GM18502 (cell line): ENCODE measurements at regions not wholly inside any gene's neighbourhood (a gene's known extent, or its start where the extent isn't known, plus 50 kb on each side); places are given as distances from the start of the nearest gene placed in this dataset.
"Not testable (repeated sequence)": the region's sequence is repeated elsewhere in the genome, so short reads cannot be mapped to it uniquely, and the experiment has no call there.

Source experiments
- ATAC-seq: cut with Tn5 transposase; IDR thresholded peaks from one replicate; pipeline ENCODE4 v1.9.1; 2021; ENCODE audit warnings: mild to moderate bottlenecking; ENCODE audit not compliant: unreplicated experiment, poor library complexity

DNA sequence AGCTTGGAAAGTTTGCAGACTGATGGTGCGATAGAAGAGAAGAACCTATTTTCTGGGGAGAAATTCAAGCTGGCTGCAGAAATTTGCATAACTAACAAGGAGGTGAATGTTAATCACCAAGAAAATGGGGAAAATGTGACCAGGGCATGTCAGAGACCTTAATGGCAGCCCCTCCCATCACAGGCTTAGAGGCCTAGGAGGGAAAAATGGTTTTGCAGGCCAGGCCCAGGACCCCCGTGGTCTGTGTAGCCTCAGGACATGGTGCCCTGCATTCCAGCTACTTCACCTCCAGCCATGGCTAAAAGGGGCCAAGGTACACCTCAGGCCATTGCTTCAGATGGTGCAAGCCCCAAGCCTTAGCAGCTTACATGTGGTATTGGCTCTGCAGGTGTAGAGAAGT lies 207.1 kb upstream of the CXorf66 start:
- ATAC-seq, result no peak

DNA sequence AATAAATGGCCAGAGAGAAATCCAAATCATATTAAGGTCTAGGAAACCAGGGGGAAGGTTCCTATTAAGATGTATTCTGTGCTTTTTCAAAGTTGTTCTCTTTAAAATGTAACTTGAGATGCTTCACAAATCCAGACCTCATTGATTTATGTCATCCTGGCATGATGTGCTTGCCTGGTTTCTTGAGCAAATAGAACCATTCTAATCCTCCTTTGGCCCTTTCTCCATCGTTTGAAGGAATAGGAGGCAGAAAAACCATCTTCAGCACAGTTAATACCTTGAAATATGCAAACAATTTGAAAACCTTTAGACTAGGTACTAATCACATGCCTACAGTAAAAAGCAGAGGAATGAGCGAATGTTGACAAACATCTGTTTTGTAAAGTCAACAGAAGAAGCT lies 202.2 kb upstream of the CXorf66 start:
- ATAC-seq, result no peak

DNA sequence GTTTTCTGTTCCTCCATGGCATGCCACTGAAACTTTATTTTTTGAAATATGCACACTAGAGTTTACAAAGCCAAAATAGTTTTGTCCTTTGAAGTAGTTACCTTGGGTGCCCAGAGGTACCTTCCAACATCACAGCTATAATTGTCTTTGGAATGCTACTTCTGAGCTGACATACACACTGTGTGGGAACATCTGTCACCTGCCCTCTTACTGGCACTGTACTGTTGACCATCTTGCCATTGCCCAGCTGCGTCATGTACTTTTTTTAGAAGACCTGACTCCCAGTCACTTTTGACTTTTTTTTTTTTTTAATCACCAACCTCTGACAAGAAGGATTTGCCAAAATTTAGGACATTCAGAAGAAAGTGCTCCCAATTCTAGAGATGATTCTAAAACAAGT lies 200.5 kb upstream of the CXorf66 start:
- ATAC-seq, result no peak

DNA sequence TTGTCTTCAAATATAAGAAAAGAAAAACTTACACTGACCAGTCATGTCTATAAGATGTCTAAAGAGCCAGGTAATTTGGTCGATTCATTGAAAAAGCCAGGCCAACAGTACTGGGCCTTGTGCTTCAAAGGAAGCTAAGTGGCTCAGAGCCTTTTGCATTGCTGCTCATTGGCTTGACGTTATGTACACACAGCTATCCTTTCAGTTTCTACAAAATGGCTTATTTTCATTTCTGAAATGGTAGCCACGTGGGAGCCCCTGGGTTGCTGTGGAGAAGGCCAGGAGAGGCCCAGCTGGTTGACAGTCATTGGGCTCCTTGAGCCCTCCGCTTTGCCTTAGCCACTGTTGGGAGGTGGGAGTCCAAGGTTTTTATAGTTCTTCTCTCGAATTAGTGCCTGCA lies 199.1 kb upstream of the CXorf66 start:
- no peak for ATAC-seq

DNA sequence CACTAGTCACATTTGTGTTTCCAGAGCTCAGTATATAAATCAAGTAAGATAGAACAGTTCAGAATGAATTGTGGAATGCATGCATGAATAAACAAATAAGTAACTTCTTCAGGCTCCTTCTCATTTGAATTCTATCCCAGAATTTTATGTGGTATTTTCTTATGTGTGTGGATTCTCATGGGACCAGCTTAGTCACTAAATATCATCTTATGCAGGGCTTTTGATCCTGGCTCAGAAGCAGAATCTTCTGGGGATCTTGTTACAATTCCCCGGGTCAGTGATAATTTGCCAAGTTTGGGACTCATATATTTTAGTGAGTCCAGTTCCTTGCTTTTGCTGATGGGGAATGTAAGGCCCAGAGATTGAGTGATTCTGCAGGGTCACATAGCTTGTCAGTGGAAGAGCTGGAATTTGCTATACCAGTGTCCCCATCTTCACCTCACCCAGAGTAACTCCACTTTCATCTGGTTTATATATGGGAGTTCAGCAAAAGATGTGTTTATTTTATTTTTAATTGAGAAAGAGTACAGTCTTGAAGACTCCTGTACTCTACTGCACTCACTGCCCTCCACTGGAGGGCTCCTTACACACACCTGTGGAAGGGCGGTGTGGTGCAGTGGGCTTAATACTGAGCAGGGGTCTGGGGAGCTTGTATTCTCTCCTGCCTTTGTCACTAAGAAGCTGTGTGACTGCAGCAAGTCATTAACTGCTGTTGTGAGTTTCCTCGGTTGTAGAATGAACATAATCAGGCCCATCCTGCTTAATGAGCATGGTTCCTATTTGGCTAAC lies 198.2 kb upstream of the CXorf66 start:
- ATAC-seq, result no peak

DNA sequence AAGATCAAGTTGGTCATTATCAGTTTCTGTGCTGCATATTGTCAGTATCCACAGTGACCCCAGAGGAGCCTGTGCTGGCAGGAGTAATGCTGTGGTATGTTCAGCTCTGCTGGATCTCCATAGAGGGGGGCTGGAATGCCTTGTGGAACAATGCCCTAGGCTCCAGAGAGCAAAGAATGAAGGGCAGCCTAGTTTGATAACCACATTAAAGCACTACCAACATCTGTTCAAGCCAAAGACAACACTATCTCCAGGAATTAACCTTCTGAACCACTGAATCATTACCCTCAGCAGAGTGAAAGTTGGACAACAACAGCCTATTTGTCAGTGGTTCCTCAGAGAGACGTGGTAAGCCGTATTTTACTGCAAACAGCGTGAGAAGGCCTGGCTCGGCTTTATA lies 192.3 kb upstream of the CXorf66 start:
- no peak for ATAC-seq

DNA sequence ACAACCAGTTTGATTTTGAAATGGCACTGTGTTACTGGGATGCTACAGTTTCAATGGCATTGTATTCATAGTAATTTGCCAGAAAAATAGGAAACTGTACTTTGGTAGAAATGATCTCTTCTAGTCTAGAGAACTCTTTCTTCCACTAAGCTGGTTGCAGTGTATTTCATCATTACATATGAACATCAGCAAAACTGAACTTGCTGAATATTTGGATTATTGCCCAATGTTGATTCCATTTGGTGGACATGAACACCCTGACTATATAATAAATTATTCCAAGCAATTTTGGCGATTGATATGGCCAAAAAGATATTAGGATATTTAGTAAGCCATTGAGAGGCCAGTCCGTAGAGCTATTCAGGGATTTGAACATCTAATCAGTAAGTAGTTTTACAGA lies 191.8 kb upstream of the CXorf66 start:
- no peak for ATAC-seq

DNA sequence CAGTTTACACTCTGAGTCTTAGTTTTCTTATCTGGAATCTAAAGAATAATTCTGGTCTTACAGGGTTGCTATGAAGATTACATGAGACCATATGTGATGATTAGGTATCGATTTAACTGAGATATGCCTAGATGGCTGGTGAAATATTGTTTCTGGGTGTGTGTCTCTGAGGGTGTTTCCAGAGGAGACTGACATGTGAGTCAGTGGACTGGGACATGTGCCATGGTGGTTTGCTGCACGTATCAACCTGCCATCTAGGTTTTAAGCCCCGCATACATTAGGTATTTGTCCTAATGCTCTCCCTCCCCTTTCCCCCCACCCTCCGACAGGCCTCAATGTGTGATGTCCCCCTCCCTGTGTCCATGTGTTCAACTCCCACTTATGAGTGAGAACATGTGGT lies 186.0 kb upstream of the CXorf66 start:
- ATAC-seq, result no peak

DNA sequence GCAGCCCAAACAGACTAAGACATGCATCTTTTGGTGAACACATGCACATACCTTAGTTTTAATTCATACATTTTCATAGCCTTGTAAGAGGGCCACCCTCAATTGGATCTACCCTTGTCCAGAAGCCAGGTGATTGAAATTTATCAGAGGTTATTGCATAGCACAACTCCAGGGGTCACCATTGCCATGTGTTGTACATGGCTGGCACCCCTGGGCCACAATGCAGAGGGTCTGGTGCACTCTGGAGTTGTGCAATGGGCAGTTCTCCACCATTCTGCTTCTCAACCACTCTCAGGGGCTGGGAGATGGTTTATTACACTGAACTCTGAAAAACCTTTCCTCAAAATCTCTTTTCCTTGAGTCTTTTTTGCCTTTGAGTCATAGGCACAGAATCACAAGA lies 184.4 kb upstream of the CXorf66 start:
- ATAC-seq, result no peak

DNA sequence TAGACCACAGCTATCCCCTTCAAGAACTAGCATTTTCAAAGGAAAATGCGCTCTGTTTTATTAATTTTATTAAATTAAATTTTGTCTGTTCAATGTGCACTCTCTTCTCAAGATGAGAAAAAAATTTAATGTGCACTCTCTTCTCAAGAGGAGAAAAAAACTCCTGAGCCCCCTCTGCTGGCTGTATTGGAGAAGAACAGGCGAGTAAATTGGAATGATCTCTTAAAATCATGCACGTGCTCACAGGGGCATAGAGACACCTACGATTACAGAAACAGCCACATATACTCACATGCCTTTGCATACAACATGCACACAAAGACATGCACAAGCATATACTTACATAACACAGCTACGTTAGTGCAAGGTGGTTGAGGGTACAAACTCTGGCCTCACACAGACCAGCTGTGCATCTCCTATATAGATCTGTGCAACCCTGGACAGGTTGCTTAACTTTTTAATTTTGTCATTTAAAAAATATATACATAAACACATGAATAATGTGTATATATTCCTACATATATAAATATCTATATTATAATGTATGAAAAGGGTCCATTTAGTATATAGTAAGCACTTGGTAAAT lies 176.2 kb upstream of the CXorf66 start:
- ATAC-seq, result peak; percentile 77

DNA sequence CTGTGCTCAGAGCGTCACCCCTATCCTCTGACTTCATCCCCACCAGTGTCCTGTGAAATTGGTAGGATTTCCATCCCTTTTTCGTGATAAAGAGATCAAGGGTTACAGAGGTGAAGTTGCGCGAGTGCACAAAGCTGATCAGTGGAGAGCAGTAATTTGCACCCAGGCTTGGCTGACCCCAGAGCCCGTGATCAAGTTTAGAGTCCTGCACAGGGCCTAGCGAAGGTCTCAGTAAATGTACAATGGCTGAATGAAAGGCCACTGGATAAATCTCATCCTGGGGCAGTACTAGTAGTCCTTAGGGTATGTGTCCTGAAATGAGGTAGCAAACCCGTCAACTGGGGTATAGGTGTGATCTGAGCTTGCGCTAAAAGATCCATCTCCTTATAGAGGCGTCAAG lies 173.2 kb upstream of the CXorf66 start:
- ATAC-seq, result not testable (repeated sequence)

DNA sequence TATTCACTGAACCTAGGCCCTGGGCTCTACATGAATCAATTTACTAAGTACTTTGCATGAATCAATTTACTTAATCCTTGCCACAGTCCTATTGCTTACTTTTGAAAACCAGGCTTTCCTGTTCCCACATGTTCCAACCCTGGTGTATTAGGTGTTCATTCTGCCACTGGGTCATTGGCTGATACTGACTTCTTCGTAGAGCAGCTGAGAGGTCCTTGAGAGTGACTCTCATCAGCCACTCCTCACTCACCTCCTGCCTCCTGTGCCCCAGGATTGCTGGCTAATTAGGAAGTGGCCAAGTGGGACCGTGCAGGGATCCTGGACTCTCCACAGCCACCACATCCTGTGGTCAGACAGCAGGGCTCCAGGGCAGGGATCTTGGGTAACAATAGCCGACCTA lies 172.7 kb upstream of the CXorf66 start:
- ATAC-seq, result not testable (repeated sequence)

DNA sequence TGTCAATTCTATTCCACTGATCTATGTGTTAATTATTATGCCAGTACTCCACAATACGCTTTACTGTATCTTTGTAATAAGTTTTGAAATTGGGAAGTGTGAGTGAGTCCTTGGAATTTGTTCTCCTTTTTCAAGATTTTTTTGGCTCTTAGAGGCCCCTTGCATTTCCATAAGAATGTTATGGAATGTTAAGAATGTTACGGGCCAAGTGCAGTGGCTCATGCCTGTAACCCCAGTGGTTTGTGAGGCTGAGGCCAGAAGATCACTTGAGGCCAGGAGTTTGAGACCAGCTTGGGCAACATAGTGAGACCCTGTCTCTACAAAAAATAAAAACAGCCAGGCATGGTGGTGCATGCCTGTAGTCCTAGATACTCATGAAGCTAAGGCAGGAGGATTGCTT lies 167.6 kb upstream of the CXorf66 start:
- ATAC-seq, result no peak

DNA sequence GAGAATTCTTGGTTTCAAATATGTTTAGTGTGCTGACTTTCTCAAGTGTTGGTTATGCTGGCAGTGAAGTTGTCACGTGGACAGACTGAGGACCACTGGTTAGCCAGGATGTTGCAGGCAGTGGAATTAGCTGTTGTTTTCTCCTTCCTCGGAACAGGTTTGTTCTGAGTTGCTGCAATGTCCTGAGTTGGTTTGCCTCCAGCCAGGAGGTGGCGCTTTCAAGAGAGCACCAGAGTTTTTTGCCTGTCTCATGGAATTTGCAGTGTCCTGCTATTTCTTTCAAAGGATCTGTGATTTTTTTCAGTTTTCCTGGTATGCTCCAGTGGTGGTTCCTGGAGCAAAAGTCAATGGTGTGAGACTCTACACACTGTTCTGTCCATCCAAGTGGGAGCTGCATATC lies 158.1 kb upstream of the CXorf66 start:
- no peak for ATAC-seq

DNA sequence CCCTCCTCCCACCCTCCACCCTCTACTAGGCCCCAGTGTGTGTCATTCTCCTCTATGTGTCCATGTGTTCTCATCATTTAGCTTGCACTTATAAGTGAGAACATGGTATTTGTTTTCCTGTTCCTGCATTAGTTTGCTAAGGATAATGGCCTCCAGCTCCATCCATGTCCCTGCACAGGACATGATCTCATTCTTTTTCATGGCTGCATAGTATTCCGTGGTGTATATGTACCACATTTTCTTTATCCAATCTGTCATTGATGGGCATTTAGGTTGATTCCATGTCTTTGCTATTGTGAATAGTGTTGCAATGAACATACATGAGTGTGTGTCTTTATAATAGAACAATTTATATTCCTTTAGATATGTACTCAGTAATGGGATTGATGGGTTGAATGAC lies 148.7 kb upstream of the CXorf66 start:
- ATAC-seq, result not testable (repeated sequence)

DNA sequence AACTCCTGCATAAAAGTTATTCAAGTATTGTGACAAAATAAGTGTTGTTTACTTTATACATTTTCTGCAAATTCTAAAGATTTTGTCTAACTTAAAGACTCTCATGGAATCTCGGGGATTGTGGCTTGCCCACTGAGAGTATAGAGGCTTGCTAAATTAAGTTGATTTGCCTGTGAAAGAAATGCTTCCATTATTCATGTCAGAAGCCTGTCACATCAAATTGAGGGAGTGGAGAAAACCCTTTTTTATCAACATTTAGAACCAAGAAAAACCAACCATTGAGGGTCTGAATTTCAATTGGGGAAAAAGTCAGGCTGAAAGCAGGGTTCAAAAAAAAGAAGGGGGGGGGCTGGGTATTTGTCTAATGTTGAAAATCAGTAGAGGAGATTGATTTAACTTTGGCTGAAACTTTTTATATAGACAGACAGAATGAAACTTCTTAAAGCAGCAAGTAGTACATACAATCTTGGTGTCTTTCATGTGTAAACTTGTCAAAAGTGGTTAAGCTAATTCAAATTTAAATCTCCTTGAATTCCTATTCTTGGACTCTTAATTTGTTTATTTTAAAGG lies 144.8 kb upstream of the CXorf66 start:
- no peak for ATAC-seq

DNA sequence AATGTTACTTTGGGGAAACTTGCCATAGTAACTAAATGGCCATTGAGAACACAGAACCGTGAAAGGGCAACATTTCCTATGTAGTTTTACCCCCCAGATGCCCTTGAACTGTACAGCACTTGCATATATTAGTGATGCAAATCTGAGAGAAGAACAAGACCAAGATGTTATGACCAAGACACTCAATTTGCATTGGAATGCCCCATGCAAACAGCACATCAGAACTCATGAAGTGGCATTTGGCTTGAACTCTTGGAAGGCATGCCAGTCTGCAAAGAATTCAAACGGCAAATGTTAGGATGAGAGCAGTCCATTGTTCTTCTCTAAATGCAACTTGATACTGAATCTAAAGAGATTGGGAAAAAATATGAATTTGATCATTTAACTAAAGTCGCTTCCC lies 139.4 kb upstream of the CXorf66 start:
- no peak for ATAC-seq

DNA sequence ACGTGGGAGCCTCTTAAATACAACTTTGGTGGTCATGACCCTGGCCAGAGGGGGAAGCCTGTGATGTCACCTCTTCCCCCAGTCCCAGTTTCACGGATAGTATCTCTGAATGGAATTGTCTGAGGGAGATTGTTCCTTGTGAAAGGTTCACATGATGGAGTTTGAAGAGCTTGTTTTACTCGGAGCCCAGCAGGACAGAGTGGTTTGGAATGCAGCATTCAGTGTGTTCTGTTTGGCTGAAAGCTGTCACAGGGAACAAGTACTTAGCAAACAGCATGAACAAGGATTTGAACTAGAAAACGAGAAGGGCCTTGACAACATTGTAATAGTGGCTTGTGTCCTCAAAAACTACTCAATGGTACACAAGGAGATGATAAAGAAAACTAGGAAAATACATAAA lies 133.9 kb upstream of the CXorf66 start:
- ATAC-seq, result no peak

DNA sequence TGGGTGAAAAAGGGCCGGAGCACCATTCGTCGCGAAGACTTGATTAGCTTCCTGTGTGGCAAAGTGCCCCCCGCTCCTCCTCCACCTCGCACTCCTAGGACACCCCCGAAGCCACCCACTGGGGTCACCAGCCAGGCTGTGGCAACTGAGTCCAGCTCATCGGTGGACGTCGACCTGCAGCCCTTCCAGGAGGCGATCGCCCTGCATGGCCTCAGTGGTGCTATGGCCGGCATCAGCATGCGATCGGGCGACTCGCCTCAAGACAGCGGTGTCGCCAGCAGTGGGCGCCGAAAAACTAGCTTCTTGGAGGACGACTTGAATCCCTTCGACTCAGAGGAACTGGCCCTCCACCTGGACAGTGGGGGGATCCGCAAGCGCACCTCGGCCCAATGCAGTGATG lies 126.8 kb upstream of the CXorf66 start:
- ATAC-seq, result no peak

DNA sequence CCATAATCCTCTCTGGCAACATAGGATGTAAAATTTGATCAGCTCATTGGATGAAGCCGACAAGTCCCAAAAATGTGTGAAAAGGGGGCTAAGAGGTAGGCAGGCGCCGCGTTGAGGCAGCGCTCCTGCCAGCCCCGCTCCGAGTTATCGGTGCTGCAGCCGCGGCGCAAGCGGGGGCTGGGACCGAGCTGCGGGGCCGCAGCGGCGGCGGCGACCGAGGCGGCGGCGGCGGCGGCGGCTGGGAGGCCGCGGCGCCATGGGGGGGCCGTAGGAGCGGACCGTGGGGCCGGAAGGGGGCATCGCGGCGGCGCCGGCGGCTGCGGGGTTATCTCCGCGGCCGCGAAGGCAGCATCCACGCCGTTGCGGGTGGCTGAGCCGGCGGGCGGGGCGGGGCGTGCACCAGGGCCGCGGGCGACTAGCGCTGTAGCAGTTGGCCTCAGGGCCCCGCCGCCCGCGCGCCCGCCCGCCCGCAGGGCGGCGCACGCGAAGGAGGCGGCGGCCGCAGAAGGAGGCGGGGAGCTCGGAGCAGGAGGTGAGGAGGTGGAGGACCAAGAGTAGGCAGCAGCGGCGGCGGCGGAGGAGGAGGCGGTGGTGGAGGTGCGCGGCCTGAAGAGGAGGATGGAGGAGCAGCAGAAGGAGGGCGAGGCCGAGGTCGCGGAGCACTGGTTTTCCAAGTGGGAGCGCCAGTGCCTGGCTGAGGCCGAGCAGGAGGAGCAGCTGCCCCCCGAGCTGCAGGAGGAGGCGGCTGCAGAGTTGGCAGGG lies 126.0 kb upstream of the CXorf66 start:
- no peak for ATAC-seq

DNA sequence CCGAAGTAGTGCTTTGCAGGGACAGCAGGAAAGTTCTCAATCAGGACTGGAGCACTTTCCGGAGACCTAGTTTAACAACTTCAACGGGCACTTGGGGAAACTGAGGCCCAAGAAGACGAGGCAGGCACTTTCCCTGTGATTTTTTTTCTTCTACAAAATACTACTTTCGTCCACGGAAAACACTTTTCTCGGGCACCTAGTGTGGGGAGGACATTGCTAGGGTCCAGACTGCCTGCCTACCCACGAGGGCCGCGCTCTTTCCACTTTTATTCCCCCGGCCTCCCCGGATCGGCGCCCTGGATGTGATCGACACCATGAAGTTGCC lies 125.4 kb upstream of the CXorf66 start:
- no peak for ATAC-seq
